ENCODE measurements at regions not wholly inside any gene's neighbourhood (a gene's known extent, or its start where the extent isn't known, plus 50 kb on each side); places are given as distances from the start of the nearest gene placed in this dataset.
A peak's percentile ranks its signal among the peaks of the same experiment; 100 is the strongest.

DNA sequence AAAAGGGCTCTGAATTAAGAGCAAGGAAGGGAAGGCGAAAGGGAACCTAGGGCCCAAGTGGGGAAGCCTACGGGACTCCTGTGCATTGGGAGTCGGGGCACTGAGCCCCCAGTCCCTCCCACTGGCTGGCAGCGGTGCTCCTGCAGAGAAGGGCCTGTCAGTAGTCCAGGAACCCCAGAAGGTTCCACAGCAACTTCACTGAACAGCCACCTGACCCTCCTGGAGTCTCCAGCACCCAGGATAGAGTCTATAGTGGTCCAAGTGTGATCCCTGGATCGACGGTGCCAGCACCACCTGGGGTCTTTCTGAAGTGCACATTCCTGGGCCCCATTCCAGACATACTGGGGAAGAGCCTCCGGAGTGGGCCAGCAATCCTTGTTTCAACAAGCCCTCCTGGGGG, 100.0 kb upstream of the B3GAT1 start:
- H3K36me3 ChIP-seq = no peaks in the 10 kb centered on the region
- no peak overlapping the region for H3K4me3 ChIP-seq
- no peaks in the 10 kb centered on the region for H3K9me3 ChIP-seq
- no peak overlapping the region for H3K27ac ChIP-seq
- DNase-seq = peak; percentile 41
- H3K27me3 ChIP-seq = peaks cover 0 to 4% (median 0%) of the 10 kb centered on the region in 3 donors
- intact Hi-C loops (cut with DNase I) = no loop called here
- WGBS, 2 donors = 85 to 87% methylated on average over 7 of the region's 7 CpGs
- H3K4me1 ChIP-seq = no peaks in the 10 kb centered on the region
- TF ChIP-seq, protein P1, sequence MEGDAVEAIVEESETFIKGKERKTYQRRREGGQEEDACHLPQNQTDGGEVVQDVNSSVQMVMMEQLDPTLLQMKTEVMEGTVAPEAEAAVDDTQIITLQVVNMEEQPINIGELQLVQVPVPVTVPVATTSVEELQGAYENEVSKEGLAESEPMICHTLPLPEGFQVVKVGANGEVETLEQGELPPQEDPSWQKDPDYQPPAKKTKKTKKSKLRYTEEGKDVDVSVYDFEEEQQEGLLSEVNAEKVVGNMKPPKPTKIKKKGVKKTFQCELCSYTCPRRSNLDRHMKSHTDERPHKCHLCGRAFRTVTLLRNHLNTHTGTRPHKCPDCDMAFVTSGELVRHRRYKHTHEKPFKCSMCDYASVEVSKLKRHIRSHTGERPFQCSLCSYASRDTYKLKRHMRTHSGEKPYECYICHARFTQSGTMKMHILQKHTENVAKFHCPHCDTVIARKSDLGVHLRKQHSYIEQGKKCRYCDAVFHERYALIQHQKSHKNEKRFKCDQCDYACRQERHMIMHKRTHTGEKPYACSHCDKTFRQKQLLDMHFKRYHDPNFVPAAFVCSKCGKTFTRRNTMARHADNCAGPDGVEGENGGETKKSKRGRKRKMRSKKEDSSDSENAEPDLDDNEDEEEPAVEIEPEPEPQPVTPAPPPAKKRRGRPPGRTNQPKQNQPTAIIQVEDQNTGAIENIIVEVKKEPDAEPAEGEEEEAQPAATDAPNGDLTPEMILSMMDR (IDR thresholded peaks at IDR 0.05) = no peak
- TF ChIP-seq EP300 (IDR thresholded peaks at IDR 0.05) (no peak), POLR2A (IDR thresholded peaks at IDR 0.05) (no peak), POLR2AphosphoS5 (IDR thresholded peaks at IDR 0.05) (no peak)

DNA sequence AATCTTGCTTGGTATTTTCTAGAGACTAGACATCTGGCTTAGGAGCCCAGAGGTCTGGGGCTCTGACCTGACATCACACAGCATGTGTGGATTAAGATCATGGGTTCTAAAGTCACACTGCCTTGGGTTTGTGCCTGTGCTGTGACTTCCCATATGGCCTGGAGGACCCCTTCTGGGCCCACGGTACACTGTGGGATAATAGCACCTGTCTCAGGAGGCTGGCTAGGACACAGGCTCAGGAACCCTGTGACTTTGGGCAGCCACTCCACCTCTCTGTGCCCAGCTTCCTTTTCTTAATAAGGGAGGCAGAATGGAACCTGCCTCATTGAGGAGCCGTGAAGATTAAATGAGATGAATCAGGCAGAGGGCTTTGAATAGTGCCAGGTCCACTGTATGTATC, 99.2 kb upstream of the B3GAT1 start:
- Histone ChIP-seq H3K9me3 (no peaks in the 10 kb centered on the region), H3K4me3 (no peak overlapping the region), H3K36me3 (no peaks in the 10 kb centered on the region), H3K27ac (no peak overlapping the region), H3K4me1 (no peaks in the 10 kb centered on the region), H3K27me3 (peaks cover 0 to 4% (median 0%) of the 10 kb centered on the region in 3 donors)
- WGBS, 2 donors = 87 to 90% methylated on average over 2 of the region's 2 CpGs
- DNase-seq = peak; percentile 25
- TF ChIP-seq EP300 (IDR thresholded peaks at IDR 0.05) = no peak
- intact Hi-C loops (cut with DNase I) = no loop called here

DNA sequence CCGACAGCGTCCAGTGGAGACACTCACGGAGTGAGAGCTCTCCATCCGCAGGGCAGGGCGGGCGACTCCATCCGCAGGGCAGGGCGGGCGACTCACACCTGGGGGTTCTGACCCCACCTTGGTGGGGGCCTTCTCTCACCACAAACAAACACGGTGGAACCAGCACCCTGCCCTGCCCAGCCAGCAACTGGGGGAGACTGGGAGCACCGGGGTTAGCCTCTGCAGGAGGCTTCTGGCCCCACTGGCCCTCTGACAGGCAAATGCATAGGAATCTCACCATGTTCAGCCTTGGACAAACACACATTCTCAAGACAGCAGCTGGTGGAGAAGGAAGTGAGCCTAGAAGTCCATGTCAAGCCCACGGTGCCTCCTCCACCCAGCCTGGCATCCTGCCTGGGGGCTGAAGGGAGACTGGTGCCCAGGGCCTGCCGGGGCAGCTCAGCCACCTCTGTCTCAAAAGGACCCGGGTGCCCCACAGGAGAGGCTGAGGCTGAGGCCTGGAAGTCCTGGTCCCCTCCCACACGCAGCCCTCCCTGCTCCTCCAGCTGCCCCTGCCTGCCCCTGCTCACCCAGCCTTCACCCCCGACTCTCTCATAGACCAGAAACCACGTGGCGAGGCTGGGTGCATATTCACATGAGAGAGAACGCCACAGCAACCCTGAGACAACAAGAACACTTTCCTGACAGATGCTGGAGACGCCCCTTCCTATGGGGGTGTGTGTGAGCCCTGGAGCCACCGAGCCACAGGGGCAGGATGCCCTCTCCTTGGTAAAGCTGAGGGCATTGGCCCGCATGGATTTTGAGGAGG, 98.4 kb upstream of the B3GAT1 start:
- DNase-seq = peak; percentile 55
- intact Hi-C loops (cut with DNase I) = no loop called here
- 78 to 84% methylated on average over 22 of the region's 22 CpGs for WGBS, 2 donors

DNA sequence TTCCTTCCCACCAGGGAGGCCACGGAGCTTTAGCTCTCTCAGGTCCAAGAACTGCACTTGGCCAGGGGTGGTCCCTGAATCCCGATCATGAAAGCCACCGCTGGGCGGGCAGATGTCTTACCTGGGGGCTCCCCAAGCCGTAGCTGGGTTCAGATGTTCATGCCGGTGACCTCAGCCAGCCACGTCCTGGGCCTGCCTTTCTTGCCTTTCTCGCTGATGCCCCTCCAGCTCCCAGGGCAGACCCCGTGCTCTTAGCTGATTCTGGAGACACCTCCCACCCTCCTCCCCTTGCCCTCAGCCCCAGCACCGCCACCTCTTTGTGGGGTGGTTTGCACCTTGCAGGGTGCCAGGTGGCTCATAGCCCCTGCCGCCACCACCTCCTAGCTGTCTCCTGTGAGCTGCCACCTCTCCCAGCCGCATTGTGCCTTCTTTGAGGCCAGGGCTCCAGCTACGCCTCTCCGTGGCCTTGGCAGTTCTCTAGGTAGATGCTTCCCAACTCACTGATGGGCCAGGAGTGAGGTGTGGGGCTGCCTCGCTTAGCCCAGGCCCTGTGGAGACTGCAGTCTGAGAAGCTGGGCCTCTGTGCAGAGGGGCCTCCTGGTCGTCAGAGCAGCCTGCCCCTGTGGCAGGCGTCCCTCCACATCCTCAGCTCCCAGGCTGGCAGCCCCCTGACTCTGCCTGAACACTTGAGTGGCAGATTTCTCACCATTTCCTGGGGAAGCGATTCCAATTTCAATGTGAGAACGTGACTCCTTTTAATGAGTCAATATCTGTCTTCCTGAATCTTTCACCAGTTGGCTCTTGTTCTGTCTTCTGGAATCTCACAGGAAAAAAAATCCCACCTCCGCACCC, 97.6 kb upstream of the B3GAT1 start:
- DNase-seq = no peak
- H3K9me3 ChIP-seq = no peaks in the 10 kb centered on the region
- H3K4me3 ChIP-seq = no peak overlapping the region
- TF ChIP-seq, protein P1 (IDR thresholded peaks at IDR 0.05) = no peak
- no peaks in the 10 kb centered on the region for H3K36me3 ChIP-seq
- intact Hi-C loops (cut with DNase I) = no loop called here
- WGBS, 2 donors = 82 to 89% methylated on average over 20 of the region's 20 CpGs
- no peaks in the 10 kb centered on the region for H3K4me1 ChIP-seq
- H3K27ac ChIP-seq = no peak overlapping the region
- peaks cover 0 to 4% (median 0%) of the 10 kb centered on the region in 3 donors for H3K27me3 ChIP-seq

More for the DNA sequence above, 98.4 kb upstream of the B3GAT1 start:
- no peaks in the 10 kb centered on the region for H3K4me1 ChIP-seq
- no peaks in the 10 kb centered on the region for H3K9me3 ChIP-seq
- TF ChIP-seq POLR2A (IDR thresholded peaks at IDR 0.05) (no peak), POLR2AphosphoS5 (IDR thresholded peaks at IDR 0.05) (no peak), EP300 (IDR thresholded peaks at IDR 0.05) (no peak)
- TF ChIP-seq, protein P1 (IDR thresholded peaks at IDR 0.05) = no peak
- peaks cover 0 to 4% (median 0%) of the 10 kb centered on the region in 3 donors for H3K27me3 ChIP-seq
- H3K4me3 ChIP-seq = no peak overlapping the region
- no peak overlapping the region for H3K27ac ChIP-seq
- H3K36me3 ChIP-seq = no peaks in the 10 kb centered on the region

Data from sigmoid colon (tissue), 6 donors.